Activated T-helper 2 cell treated with anti-CD3 and anti-CD28 coated beads, Interferon-gamma antibody, Interleukin-2, Interleukin-4, amounts not matched to agents 10 μg/mL and 5 μg/mL and 100 μg/mL, durations not matched to agents 14 hours and 24 hours and 36 hours (primary cell): ENCODE measurements at regions not wholly inside any gene's neighbourhood (a gene's known extent, or its start where the extent isn't known, plus 50 kb on each side); places are given as distances from the start of the nearest gene placed in this dataset.

Experiments used
- DNase-seq: peaks from one replicate; pipeline ENCODE4 v3.0.0; 2021; ENCODE audit warnings: low spot score
- H3K27ac Mint-ChIP-seq: one replicate; pipeline ENCODE4 v1.8.0; 2021; ENCODE audit warnings: mixed read lengths
- H3K27me3 Mint-ChIP-seq: one replicate; pipeline ENCODE4 v1.8.0; 2021; ENCODE audit warnings: low read depth, mixed read lengths
- H3K36me3 Mint-ChIP-seq: one replicate; pipeline ENCODE4 v1.8.0; 2021; ENCODE audit warnings: low read depth, mixed read lengths
- H3K4me1 Mint-ChIP-seq: one replicate; pipeline ENCODE4 v1.8.0; 2021; ENCODE audit warnings: low read depth, mixed read lengths
- H3K4me3 Mint-ChIP-seq: one replicate; pipeline ENCODE4 v1.8.0; 2021; ENCODE audit warnings: low read depth, mild to moderate bottlenecking, moderate library complexity, mixed read lengths
- H3K9me3 Mint-ChIP-seq: one replicate; pipeline ENCODE4 v1.8.0; 2021; ENCODE audit warnings: mixed read lengths
- intact Hi-C: fragments of 100-400 bp; cut with micrococcal nuclease; formaldehyde crosslinking; loops from one replicate; pipeline ENCODE4 v1.15.1; 2023

DNA sequence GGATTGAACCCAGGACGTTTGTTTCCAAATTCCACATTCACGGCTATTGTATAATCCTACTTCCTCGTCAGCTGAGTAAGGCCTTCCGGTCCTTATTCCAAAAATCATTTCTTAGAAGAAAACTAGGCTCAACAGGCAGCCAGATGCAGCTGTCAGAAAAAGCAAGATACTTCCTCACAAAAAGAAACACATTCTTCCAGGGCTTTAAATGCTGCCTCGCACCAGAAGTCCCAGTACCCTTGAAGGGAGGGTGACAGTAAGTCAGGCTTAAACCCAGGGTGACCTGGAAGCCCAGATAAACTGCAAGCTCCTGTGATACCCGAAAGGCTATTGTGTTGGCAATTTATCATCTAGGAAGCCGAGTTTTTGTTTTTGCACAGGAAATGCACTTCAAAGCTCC lies 414.0 kb downstream of the NFIB start:
- H3K9me3 Mint-ChIP-seq, result no peaks in the 10 kb centered on the region
- no peaks in the 10 kb centered on the region for H3K4me1 Mint-ChIP-seq
- H3K4me3 Mint-ChIP-seq, result no peak overlapping the region
- no peaks in the 10 kb centered on the region for H3K36me3 Mint-ChIP-seq
- H3K27ac Mint-ChIP-seq, result no peak overlapping the region
- H3K27me3 Mint-ChIP-seq, result no peaks in the 10 kb centered on the region
- intact Hi-C loops, result no loop called here
- DNase-seq, result no peak

DNA sequence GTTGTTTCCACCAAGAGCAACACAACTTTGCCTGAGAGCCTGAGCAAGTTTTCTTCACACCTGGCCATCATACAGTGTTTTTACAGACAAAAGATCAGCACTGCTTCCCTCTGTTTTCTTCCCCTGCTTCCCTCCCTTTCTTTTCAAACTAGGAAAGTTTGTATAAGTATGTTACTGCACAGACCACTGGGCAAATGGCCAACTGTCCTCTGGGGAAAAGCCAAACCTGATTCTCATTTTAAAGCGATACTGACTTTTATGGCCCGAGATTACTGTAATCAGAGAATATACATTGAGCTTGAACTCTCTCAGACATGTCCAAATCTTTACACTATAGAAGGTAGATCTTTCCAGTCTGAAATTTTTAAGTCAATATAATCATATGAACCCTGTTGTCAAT lies 415.0 kb downstream of the NFIB start:
- Mint-ChIP-seq H3K4me3 (no peak overlapping the region), H3K9me3 (no peaks in the 10 kb centered on the region), H3K4me1 (no peaks in the 10 kb centered on the region), H3K27ac (no peak overlapping the region), H3K36me3 (no peaks in the 10 kb centered on the region), H3K27me3 (no peaks in the 10 kb centered on the region)
- DNase-seq, result no peak
- intact Hi-C loops, result no loop called here

DNA sequence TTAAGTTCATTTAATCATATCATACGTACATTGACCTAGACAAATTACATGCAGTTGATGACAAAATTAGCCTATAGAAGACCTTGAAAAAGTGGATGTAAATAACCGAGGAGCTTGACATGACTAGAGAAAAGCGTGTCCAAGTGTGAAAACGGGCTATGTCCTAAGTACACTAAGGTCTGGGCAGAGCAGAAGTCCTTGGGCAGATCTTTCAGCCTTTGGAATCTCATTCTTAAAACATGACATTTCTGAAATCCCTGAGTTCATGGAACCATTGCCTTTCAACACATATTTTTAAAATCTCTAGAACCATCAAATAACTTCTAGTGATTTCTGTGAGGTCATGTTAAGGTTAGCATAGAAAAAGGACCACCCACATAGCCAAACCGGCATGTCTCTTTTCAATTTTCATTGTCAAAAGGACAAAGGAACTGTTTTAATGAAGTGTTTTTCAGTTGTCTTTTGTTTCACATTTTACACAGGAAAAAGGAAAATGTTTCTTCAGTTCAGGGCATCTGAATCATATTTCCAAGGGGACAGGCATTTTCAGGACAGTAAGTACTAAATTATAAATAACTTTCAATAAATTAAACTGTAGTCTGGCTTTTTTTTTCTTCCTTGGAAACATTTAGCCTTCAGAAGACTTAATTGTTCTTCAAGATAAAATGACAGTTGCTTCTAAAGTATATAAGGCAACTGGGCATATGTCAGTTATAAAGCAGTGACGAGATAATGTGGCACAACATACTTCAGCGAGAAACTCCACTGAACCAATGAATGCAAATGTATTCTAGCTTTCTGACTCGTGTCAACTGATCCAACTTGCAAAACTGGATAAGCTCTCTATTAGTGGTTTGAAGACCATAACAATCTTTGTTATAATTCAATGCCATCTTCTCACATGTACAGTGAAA lies 416.8 kb downstream of the NFIB start:
- DNase-seq, result no peak
- no peak overlapping the region for H3K27ac Mint-ChIP-seq
- H3K27me3 Mint-ChIP-seq, result no peaks in the 10 kb centered on the region
- H3K4me1 Mint-ChIP-seq, result no peaks in the 10 kb centered on the region
- no peaks in the 10 kb centered on the region for H3K36me3 Mint-ChIP-seq
- H3K9me3 Mint-ChIP-seq, result peaks cover under 1% of the 10 kb centered on the region
- intact Hi-C loops, result no loop called here
- H3K4me3 Mint-ChIP-seq, result no peak overlapping the region

DNA sequence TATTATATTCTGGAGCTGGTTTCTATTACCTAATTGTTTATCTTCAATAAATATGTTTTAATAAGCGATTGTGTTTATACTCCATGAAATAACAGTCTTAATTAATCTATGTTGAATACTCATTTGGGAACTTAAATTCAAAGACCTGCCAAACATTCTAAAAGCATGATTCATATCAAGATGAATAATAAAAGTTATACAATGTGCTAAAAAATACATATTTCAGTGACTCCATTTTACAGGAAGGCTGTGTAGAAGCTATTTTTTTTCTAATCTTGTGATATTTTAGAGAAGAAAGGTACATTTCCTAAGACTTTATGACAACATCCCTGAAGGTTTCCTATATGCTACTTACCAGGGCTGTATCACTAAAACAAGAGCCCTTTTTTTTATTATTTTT lies 417.9 kb downstream of the NFIB start:
- DNase-seq, result no peak
- no peak overlapping the region for H3K4me3 Mint-ChIP-seq
- no peak overlapping the region for H3K27ac Mint-ChIP-seq
- H3K36me3 Mint-ChIP-seq, result no peaks in the 10 kb centered on the region
- H3K4me1 Mint-ChIP-seq, result no peaks in the 10 kb centered on the region
- no peaks in the 10 kb centered on the region for H3K27me3 Mint-ChIP-seq
- peaks cover 5% of the 10 kb centered on the region for H3K9me3 Mint-ChIP-seq
- intact Hi-C loops, result no loop called here

DNA sequence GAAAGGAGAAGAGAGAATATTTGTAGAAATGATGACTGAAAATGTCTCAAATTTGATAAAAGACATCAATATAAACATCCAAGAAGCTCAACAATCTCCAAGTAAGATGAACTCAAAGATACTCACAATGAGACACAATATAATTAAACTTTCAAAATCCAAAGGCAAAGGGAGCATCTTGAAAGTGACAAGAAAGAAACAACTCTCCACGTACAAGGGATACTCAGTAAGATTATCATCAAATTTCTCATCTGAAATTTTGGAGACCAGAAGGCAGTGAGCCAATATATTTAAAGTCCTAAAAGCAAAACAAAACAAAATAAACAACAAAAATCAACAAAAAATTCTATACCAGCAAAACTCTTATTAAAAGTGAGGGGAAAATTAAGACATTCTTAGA lies 428.7 kb downstream of the NFIB start:
- H3K27ac Mint-ChIP-seq, result no peak overlapping the region
- DNase-seq, result no peak
- H3K36me3 Mint-ChIP-seq, result no peaks in the 10 kb centered on the region
- no peaks in the 10 kb centered on the region for H3K4me1 Mint-ChIP-seq
- H3K27me3 Mint-ChIP-seq, result no peaks in the 10 kb centered on the region
- peaks cover 59% of the 10 kb centered on the region for H3K9me3 Mint-ChIP-seq
- intact Hi-C loops, result no loop called here
- no peak overlapping the region for H3K4me3 Mint-ChIP-seq

DNA sequence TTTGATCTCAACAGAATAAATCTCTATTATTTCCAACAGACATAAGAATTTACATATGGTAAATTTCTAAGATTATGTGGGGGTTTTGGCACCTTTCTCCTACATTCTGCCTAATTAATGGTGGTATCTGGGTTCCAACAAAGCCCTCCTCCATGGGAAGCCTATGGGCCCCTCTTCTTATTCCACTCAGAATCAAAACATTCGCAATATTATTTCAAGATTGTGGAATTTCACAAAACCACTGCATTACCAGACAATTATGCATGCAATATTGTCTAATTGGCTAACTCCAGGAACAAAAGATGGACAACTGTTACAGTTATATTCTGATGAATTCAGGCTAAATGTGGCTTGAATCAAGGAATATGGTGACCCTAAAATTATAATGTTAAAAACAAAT lies 434.0 kb downstream of the NFIB start:
- Mint-ChIP-seq H3K27me3 (no peaks in the 10 kb centered on the region), H3K27ac (no peak overlapping the region), H3K4me3 (no peak overlapping the region), H3K36me3 (no peaks in the 10 kb centered on the region), H3K4me1 (no peaks in the 10 kb centered on the region), H3K9me3 (peaks cover 52% of the 10 kb centered on the region)
- intact Hi-C loops, result no loop called here
- no peak for DNase-seq

DNA sequence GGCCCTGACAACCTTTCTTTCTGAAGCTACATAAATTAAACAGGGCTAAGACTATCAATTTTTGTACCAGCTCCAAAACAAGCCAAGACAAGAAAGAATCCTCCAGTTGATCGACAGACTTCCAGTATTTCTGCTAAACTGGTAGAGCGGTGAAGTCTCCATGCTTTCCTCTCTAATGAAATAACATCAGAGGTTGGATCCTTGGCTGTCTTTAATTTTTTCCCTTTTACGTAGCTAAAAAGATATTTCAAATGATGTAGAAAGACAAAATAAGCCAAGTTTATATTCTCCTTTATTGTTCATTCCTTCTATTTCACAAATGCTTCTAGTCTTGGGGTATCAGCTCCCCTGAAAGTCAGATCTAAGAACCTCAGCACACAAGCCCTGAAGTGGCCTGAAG lies 434.9 kb downstream of the NFIB start:
- H3K36me3 Mint-ChIP-seq, result no peaks in the 10 kb centered on the region
- no peak for DNase-seq
- no peak overlapping the region for H3K4me3 Mint-ChIP-seq
- peaks cover 52% of the 10 kb centered on the region for H3K9me3 Mint-ChIP-seq
- no peak overlapping the region for H3K27ac Mint-ChIP-seq
- intact Hi-C loops, result no loop called here
- no peaks in the 10 kb centered on the region for H3K27me3 Mint-ChIP-seq
- no peaks in the 10 kb centered on the region for H3K4me1 Mint-ChIP-seq

DNA sequence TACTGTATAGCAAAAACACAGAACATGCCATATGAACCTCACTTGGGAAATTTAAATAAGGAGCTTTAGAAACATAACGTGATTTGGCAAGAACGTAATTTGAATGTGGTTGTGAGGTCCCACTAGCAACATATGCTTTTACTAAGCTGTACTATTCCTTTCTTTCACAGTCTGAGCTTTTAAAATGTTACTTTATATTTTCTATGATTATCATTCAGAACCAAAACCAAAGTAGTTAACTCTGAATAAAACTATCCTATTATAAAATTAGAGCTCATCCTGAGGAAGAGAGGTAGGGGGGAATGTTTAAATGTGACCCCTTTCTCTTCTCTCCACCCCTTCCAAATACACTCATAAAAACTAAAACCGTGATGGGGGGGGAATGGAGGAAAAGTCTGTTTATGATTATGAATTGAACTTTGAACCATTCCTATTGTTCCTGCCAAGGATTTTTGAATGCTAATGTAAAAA lies 435.7 kb downstream of the NFIB start:
- H3K9me3 Mint-ChIP-seq, result peaks cover 51% of the 10 kb centered on the region
- no peaks in the 10 kb centered on the region for H3K27me3 Mint-ChIP-seq
- H3K27ac Mint-ChIP-seq, result no peak overlapping the region
- no peaks in the 10 kb centered on the region for H3K4me1 Mint-ChIP-seq
- DNase-seq, result no peak
- intact Hi-C loops, result no loop called here
- no peaks in the 10 kb centered on the region for H3K36me3 Mint-ChIP-seq
- no peak overlapping the region for H3K4me3 Mint-ChIP-seq

DNA sequence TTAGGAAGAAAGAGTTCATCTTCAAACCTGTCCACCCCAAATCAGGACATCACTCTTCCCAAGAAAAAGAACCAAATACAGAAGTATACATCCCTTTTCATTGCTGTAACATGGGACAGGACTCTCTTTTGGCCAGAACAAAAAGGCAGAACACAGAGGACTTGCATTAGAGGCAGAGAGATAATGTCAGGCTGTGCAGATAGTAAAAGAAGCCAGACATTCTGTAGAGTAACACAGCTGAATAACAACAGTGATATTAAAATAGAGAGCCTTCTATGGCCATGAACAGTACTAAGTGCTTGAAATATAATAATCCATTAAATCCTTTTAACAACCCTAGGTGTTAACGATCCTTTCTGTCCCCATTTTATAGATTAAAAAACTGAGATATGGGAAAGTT lies 437.2 kb downstream of the NFIB start:
- DNase-seq, result no peak
- H3K4me1 Mint-ChIP-seq, result no peaks in the 10 kb centered on the region
- no peak overlapping the region for H3K4me3 Mint-ChIP-seq
- no peaks in the 10 kb centered on the region for H3K27me3 Mint-ChIP-seq
- no peaks in the 10 kb centered on the region for H3K36me3 Mint-ChIP-seq
- peaks cover 41% of the 10 kb centered on the region for H3K9me3 Mint-ChIP-seq
- intact Hi-C loops, result no loop called here
- H3K27ac Mint-ChIP-seq, result no peak overlapping the region

DNA sequence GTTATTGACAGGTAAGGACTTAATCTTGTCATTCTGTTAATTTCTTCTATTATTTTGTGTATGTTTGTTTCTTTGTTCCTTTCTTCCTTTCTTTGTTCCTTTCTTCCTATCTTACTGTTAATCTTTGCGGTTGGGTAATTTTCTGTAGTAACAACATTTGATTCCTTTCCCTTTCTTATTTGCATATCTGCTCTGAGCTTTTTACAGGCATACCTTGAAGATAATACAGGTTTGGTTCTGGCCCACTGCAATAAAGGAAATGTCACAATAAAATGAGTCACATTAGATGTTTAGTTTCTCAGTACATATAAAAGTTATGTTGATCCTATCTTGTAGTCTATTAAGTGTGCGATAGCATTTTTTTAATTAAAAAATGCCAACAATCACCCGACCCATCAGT lies 440.7 kb downstream of the NFIB start:
- Mint-ChIP-seq H3K4me3 (no peak overlapping the region), H3K36me3 (no peaks in the 10 kb centered on the region), H3K4me1 (no peaks in the 10 kb centered on the region), H3K27ac (no peak overlapping the region), H3K27me3 (no peaks in the 10 kb centered on the region), H3K9me3 (peaks cover 34% of the 10 kb centered on the region)
- intact Hi-C loops, result no loop called here
- no peak for DNase-seq

DNA sequence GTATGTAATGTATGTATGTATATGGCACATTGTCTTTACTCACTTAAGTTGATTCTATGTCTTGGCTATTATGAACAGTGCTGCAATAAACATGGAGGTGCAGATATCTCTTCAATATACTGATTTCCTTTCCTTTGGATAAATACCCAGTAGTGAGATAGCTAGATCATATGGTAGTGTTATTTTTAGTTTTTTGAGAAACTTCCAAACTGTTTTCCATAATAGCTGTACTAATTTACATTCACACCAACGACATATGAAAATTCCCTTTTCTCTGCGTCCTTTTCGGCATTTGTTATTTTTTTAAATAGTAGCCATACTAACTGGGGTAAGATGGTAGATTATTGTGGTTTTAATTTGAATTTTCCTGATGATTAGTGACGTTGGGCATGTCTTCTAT lies 445.6 kb downstream of the NFIB start:
- no peak overlapping the region for H3K27ac Mint-ChIP-seq
- H3K4me3 Mint-ChIP-seq, result no peak overlapping the region
- DNase-seq, result no peak
- no peaks in the 10 kb centered on the region for H3K27me3 Mint-ChIP-seq
- no peaks in the 10 kb centered on the region for H3K4me1 Mint-ChIP-seq
- H3K9me3 Mint-ChIP-seq, result peaks cover 11% of the 10 kb centered on the region
- intact Hi-C loops, result no loop called here
- H3K36me3 Mint-ChIP-seq, result no peaks in the 10 kb centered on the region

DNA sequence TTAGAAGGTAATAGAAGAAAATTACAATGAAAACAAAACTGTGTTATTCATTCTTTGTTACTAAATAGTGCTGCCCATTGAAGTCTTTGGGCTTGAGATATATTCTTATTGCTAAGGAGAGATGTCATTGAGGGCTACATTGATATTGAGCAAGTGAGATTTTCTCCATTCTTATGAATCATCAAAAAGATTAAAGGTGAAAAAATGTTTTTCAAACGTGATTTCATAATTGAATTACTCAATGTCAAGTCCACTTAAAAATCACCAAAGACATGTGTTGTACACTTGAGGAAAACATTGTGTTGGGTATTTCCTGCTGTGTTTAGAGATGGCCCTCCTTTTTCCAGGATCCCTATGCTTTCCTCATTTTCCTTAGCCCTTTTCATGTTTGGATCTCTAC lies 448.1 kb downstream of the NFIB start:
- DNase-seq, result no peak
- no peaks in the 10 kb centered on the region for H3K4me1 Mint-ChIP-seq
- no peak overlapping the region for H3K27ac Mint-ChIP-seq
- H3K27me3 Mint-ChIP-seq, result no peaks in the 10 kb centered on the region
- H3K36me3 Mint-ChIP-seq, result no peaks in the 10 kb centered on the region
- no peak overlapping the region for H3K4me3 Mint-ChIP-seq
- intact Hi-C loops, result no loop called here
- H3K9me3 Mint-ChIP-seq, result peaks cover 8% of the 10 kb centered on the region

DNA sequence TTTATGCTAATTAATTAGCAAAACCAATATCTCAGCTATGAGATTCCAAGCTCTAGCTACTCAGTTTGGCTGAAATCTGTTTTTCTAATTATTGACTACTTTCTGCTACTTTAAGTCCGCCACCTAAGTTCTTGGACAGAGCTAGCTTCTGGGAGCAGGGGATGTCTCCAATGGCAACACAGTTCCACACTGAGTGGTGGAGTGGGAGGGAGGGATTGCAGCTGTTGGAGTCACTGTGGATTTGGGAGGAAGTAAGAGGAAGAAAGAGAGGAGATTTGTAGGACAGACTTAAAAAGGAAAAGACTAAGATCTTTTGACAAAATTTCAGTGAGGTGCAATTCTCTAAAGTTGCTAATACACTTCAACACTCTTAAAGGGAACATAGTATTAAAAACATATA lies 450.8 kb downstream of the NFIB start:
- Mint-ChIP-seq H3K36me3 (no peaks in the 10 kb centered on the region), H3K9me3 (peaks cover 2% of the 10 kb centered on the region), H3K27me3 (no peaks in the 10 kb centered on the region), H3K4me3 (no peak overlapping the region), H3K27ac (no peak overlapping the region), H3K4me1 (no peaks in the 10 kb centered on the region)
- intact Hi-C loops, result no loop called here
- DNase-seq, result no peak
